DMS53 treated with DMSO at 0.1 percent for 48 hours (cell line): ENCODE measurements at regions not wholly inside any gene's neighbourhood (a gene's known extent, or its start where the extent isn't known, plus 50 kb on each side); places are given as distances from the start of the nearest gene placed in this dataset.
"Not testable (repeated sequence)": the region's sequence is repeated elsewhere in the genome, so short reads cannot be mapped to it uniquely, and the experiment has no call there.

Experiments used
- DNase-seq: peaks from one replicate; lab custom pipeline; 2025; ENCODE audit not compliant: unreplicated experiment; lab: John Stamatoyannopoulos, UW

DNA sequence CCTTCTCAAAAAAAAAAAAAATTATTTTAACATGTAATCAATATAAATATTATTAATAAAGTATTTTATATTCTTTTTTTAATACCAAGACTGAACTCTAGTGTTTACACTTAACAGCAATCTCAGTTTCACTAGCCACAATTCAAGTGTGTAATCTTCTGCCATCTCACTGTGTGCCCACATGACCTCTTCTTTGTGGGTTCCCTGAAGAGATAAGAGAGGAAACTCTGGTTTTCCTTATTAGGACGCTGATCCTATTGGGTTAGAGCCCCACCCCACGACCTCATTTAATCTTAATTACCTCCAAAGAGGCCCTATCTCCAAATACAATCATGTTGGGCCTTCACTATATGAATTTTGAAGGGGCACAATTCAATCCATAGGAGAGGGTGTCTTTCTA is 177.6 kb downstream of the STK31 start:
- DNase-seq: no peak

DNA sequence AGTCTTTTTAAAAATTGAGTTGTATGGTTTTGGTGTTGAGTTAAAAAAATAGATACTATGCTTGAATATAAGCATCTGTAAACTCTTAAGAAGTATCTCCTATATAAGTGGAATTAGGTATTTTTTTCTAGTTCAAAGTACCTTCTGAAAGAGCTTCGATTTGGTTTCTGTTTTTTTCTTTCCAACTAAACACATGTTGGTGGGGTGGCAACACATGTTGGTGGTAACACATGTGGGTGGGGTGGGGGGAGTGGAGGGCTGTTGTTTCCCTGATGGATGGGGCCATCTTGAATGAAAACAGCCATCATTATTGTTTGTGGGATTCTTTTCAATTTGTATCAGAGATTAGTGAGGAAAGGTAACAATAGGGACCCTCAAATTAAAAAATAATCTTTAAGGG is 178.9 kb downstream of the STK31 start:
- no peak for DNase-seq

DNA sequence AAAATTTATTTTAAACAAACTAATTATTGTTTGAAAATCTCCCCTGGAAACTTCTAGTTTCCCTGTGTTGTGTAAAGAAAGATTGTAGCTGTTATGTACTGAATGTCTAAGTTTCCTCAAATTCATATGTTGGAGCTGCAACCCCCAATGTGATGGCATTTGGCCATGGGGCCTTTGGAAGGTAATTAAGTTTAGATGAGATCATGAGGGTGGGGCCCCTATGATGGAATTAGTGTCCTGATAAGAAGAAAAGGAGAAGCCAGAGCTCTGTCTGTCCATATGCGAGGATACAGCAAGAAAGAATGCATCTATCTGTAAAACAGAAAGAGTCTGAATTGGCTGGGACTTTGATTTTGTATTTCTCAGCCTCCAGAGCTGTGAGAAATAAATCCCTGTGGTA is 179.5 kb downstream of the STK31 start:
- DNase-seq: no peak

DNA sequence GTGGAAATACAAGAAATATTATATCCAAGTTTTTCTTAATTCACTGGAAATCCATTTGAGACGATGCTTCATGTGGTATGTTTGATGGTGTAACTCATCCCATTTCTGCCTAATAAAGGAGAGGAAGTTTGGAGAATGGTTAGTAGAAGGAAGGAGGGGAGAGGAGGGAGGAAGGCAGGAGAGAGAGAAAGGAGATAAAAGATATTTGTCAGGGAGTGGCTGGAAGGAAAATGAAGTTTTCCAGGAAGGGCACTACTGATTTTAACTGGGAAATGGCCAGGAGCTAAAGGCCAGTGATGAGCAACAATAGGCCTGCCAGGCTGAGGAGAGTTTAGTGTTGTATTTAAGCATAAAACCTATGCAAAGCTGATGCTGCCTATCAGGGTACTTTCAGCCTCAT is 182.0 kb downstream of the STK31 start:
- DNase-seq: no peak

DNA sequence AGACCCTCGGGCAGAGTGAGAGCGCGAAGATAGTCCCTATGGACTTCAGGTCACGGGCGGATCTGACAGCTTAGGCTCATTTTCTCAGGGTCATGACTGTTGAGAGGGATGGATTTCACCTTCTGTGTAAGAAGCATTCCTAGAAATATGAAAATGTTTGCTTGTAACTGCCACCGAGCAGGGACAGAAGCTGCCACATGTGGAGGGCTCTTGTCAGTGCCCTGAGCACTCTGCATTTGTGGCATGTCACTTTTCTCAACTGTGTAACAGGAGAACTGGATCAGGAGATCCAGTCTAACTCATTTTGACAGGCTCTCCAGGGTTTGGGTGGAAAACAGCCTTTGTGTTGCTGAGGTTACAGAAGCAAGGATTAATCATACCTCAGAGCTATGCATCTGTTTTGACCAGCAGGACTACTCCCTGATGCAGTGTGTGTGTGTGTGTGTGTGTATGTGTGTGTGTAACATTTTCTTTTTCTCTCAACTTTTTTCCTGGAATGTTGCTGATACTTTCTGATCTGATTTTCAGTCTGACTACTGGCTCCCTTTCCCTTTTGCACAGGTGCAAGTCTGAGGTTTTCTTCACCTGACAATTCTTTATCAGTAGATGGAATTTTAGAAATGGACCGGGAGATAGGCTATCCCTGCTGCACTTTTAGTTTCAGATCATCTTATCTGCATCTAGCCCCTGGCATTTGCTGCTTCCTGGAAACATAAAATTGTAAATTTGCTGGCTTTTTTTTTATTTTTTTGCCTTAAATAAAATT is 183.3 kb downstream of the STK31 start:
- no peak for DNase-seq

DNA sequence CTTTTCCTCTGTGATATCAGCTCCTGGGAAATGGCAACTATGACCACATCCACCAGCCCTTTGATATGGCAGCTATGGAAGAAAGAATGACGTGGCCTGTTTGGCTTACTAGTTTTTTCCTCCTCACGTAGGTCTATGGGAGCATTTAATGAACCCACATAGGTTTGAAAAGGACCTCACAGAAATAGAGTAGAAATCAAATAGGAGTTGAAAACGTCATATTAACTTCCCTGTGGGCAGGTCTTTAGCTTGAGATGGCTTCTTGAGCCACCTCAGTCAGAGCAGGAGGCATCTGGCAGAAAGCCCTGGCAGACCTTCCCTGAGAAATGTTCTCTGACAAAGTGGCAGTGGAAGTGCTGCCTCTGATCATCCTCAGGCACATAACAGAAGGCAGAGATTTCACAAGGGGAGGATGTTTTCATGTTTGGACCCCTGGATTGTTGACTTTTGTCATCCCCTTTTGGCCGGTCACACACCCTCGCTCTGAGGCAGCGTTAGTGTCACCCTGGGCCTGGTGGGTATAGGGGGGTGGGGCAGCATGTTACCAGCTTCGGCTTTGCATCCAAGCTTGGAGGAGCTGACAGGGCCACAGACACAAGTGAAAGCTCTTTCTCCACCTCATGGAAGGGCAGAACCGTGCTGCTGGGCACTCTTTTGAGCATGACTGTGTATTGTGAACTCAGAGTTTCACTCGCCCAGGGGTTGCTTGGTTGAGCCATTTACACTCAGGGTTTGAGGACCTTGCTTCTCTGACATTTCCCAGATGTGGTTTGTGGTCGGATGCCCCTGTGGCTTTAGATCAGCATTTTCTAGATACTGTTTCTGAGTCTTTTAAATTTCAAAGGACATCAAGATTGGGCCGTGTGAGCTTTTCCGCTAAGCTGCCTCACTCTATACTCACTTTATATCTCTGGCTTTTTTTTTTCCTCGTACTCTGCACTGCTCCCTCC is 184.2 kb downstream of the STK31 start:
- DNase-seq: no peak

DNA sequence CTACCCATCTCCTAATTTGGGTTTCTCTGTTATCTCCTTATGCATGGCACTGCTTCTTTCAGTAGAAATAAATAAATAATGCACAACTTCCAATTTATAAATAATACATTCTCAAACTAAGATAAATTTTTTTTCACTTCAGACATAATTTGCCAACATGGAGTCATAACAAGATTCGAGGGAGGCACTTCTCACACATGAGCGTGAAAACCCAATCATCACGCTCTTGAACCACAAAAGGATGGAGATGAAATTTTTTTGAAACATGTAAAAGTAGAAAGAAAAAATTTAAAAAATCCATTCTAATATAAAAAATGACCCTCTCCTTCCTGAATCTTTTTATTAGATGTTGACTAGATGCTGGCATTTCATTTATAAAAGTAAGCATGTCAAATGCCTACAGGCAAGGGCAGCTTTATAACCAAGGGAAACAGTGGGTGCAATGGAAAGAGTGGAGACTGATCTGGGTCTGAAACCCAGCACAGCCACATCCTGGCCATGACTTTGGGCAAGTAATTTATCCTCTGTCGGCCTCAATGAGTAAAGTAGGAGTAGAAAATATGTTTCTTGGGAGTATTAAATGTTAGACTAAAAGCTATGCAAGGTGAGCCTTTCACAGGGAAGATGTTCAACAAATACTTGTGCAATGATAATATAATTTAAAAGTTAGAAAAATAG is 185.0 kb downstream of the STK31 start:
- DNase-seq: no peak

DNA sequence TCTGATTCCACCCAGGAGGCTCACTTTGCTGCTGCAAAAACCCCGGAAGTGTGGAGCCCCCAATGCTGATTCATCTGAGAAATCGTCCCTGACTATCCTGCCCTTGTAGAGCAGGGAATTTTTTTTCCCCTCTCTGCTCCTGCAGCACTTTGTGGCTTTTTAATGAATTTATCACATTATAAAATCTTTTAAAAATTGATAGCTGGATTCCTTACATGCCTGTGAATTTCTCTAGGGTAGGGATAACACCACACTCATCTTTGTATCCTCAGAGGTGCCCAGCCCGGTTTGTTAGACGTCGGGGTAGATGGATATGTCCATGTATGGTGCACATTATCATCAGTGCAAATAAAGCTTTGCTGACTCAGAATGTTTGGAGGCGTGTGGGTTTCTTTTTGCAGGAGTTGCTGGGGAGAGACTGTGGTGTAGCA is 185.7 kb downstream of the STK31 start:
- no peak for DNase-seq

DNA sequence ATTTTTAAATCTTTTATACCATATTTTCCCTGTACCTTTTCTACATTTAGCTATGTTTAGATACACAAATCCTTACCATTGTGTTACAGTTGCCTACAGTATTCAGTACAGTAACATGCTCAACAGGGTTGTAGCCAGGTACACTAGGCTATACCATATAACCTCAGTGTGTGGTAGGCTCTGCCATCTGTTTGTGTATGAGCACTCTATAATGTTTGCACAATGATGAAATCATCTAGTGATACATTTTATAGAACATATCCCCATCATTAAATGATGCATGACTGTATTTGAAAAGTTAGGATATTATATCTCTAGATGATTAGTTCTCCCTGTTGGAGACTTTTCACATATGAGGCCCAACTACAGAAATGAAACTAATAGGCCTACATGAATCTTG is 188.6 kb downstream of the STK31 start:
- peak; percentile 64 for DNase-seq

DNA sequence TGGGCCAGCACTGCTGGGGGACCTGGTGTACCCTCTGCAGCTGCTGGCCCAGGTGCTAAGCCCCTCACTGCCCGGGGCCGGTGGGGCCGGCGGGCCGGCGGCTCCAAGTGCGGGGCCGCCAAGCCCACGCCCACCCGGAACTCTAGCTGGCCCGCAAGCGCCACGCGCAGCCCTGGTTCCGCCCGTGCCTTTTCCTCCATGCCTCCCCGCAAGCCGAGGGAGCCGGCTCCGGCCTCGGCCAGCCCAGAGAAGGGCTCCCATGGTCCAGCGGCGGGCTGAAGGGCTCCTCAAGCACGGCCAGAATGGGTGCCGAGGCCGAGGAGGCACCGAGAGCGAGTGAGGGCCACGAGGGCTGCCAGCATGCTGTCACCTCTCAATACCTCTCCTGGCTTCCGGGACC is 194.9 kb downstream of the STK31 start:
- DNase-seq: not testable (repeated sequence)

DNA sequence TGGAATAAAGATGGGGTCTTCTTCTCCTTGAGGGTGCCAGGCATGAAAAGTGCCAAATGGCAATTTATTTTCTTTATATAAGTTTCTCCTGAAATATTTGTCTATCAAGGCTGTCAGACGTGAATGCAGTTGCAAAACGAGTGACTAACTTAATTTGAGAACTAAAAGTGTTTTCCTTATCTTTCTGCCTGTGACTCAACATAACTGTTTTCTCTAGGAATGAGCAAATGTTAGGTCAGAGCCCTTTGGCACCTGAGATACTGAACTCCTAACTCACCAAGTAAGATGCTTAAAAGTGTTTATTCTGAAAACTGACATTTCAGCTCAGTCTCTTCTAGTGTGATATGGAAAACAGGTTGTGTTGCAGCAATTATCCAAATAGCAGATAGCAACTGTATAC is 197.0 kb downstream of the STK31 start:
- DNase-seq: no peak

DNA sequence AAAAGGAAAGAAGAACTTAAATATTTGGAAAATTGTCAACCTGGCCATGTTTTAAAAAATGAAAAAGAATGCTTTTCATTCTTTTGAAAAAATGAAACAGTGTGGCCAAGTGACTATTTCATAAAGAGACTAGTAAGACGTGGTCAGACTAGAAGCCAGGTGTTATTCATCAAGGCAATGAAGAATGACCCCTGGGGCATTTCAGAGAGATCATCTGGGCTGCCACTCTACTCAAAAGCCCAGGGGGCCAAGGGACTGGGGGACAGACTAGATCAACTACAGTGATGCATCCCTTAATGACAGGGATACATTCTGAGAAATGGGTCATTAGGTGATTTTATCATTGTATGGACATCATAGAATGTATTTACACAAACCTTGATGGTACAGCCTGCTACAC is 199.4 kb downstream of the STK31 start:
- DNase-seq: no peak

DNA sequence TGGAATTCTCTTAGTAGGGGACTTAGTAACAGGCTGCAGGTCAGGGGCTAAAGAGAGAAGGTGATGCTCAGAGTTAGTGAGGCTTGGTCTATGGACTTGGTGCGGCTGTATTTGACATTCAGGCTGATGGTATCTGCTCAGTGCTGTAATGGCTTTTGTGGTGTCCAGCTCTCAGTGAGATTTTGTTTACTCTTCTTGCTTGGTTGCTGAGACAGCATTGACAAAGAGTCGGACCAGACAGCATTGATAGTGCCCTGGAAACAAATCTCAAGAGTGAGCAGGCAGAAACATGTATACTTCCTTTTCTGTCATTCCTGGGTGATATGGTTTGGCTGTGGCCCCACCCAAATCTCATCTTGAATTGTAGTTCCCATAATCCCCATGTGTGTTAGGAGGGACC is 202.0 kb downstream of the STK31 start:
- DNase-seq: no peak

DNA sequence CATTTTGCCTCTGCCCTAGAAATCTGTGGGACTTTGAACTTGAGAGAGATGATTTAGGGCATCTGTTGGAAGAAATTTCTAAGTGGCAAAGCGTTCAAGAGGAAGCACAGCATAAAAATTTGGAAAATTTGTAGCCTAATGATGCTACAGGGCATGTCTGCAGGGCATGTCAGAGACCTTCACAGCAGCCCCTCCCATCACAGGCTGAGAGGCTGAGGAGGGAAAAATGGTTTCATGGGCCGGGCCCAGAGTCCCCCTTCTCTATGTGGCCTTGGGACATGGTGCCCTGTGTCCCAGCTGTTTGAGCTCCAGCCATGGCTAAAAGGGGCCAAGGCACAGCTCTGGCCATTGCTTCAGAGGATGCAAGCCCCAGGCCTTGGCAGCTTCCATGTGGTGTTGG is 203.0 kb downstream of the STK31 start:
- DNase-seq: no peak

DNA sequence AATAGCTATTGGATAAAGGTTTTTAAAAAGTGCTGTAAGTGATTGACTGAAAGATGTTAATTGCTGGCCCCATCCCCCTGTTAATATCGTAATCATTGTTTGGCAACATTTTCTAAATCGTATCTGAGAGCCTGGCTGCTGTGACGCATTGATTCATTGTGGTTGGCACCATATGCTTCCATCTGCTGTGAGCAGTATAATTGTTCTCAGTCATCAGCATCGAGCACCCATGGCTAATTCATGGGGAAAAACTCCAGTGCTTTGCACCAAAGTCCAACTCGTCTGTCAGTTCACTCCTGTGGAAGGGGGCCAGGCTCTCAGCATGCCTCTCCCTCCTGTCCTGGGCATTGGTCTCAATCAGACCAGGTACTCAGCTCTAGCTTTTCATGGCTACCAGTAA is 205.2 kb downstream of the STK31 start:
- DNase-seq: no peak

DNA sequence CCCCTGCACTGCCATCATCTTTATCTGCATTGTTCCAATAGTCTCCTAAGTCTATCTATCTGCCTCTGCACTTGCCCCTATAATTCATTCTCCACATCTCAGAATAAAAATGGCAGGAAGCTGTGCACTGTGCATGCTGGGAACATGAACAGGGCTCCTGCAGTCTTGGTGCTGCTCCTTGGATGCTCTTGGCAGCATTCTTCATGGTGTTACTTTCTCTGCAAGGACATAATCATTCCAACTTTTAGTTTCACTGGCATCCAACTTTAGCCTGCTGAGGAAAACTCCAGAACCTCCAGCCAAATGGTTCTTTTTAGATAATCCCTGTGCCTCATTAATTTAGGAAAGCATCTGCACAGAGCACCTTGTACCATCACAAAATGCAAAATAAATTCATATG is 208.3 kb downstream of the STK31 start:
- no peak for DNase-seq

DNA sequence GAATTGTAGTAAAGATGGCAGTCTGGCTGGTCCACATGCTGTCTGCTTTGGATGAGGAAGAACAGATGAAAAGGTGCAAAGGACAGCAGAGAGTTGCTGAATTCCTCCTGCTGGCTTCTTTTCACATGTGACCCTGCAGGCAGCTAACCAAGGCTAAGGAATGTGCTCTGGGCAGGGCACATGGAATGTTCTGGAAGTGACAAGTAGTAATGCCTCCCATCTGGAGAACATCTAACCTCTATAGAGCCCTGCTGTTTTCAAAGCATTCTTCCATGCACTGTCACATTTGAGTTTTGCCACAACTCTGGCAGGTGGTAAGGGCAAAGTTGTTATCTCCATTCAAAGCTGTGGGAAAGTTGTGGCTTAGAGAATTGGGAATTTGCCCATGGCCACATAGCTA is 208.8 kb downstream of the STK31 start:
- no peak for DNase-seq

DNA sequence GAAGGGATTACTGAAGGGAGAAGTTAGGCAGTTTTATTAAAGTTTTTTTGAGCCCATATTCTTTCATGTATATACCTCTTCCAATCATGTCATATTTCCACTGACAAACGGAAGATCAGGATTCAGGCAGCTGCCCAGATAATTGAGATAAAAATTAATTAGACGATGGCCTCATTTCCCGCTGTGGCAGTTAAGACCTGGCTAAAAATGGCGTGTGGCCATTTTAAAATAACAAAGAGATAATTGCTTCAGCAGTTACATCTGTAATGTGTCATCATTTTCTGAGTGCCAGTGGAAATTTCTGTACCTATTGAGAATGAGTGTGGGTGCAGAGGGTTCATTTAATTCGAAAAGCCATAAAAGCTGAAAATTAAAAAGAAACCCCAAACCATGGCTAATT is 215.1 kb downstream of the STK31 start:
- no peak for DNase-seq

DNA sequence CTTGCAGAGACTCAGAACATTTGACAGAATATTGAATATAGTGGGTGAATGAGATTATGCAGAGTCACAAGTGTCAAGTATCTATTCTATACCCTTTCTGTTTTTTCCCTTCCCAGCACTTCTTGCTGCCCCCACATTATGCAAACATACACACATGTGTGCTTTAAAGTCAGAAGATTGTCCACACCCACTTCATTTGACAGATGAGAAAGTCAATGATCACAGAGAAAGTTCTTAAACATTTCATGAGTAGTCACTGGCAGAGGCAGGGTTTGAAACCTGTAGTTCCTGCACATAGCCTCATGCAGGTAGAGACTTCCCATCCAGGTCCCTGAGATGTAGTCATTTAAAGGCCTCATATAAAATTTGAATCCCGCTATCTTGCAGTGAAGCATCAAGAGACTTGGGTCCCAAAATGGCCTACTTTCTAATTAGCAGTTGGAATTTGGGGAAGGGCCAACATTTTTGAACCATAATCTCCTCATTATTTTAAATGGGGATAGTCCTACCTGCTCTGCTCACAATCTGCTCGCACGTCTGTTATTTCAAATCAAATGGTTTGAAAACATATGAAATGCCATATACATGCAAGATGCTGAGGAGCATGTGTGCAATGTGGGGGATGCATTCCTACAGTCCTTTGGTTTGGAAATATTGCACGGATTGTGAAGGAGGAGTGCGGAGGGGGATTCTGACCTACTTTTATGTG is 217.8 kb downstream of the STK31 start:
- no peak for DNase-seq

DNA sequence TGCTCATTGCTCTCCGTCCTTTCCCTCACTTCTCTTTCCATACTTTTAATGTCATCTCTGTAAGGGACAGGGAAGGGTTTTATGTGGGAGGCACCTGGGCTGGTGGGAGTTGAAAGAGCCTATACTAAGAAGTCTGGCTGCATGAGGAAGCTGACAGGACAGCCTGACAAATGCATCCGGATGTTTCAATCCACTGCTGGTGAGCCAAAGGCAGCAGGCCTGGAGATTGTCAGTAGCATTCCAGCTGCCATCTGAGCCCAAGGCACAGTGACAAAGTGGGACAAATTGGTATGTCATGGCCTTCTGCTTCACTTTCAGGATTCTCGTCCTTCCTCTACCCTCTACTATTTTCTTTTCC is 218.4 kb downstream of the STK31 start:
- no peak for DNase-seq

DNA sequence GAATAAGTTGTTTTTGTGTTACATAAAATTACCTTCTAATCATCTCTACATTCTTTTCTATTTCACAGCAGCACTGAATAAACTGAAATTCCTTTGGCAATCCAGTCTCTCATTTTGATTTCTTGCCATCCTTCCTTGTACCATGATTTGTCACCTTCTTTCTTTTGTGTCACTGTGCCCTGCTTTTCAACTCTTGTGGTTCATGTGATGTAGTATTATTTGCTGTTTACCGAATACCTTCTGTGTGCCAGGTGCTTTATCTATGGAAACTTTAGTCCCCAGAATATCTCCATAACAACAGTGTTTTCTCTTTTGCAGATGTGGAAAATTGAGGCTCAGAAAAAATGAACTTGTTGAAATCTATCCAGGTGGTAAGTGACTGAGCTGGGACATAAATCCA is 220.3 kb downstream of the STK31 start:
- no peak for DNase-seq
